ENCODE measurements at regions not wholly inside any gene's neighbourhood (a gene's known extent, or its start where the extent isn't known, plus 50 kb on each side); places are given as distances from the start of the nearest gene placed in this dataset.

DNA sequence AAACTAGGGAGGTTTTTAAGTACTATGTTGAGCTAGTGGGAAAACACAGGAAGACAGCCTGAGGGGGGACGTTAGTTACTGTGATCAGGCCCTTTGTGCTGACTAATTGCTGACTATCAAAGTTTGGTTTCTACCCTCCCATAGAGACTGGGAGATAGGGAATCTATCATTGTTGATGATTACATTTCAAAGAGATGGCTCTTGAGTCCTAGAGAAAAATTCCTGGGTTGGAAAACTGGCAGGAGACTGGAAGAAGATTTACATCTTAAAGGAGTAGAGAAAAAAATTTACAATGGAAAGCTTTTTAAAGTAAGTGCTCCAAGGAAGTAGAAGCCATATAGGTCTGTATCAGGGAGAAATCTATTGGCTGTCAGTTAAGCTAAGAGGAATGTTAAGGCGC is 522.0 kb upstream of the KLHL1 start:
- ATAC-seq, result no peak
- H3K27ac Mint-ChIP-seq, result no peak overlapping the region

DNA sequence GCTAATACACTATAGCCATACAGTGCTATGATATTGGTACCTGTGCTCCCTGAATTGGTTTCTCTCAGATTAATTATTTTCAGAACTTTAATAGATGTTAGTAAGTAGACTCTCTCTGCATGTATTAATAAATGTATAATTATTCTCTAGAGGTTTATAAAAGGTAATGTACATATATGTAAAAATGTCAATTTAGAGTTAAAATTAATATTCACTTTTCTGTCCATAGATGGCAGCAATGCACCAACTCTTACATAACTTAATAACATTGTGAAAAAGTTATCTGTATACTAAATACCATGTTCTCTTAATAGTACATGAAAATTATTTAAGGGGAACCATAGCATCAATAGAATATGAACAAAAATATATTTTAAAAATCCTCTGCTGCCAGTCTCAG is 515.0 kb upstream of the KLHL1 start:
- ATAC-seq (no peak), DNase-seq (no peak)
- Mint-ChIP-seq H3K4me1 (no peaks in the 10 kb centered on the region), H3K27ac (no peak overlapping the region), H3K9me3 (no peaks in the 10 kb centered on the region), H3K4me3 (no peak overlapping the region), H3K27me3 (no peaks in the 10 kb centered on the region)

More for the DNA sequence above, 522.0 kb upstream of the KLHL1 start:
- H3K9me3 Mint-ChIP-seq, result no peaks in the 10 kb centered on the region
- DNase-seq, result no peak
- no peaks in the 10 kb centered on the region for H3K4me1 Mint-ChIP-seq
- no peaks in the 10 kb centered on the region for H3K27me3 Mint-ChIP-seq
- no peak overlapping the region for H3K4me3 Mint-ChIP-seq

GRCh38 chr13:70622796-70623195 is 514.5 kb upstream of the KLHL1 start:
- H3K9me3 Mint-ChIP-seq, result no peaks in the 10 kb centered on the region
- no peaks in the 10 kb centered on the region for H3K27me3 Mint-ChIP-seq
- H3K27ac Mint-ChIP-seq, result no peak overlapping the region
- H3K4me1 Mint-ChIP-seq, result no peaks in the 10 kb centered on the region
- ATAC-seq, result no peak
- H3K4me3 Mint-ChIP-seq, result no peak overlapping the region
- DNase-seq, result no peak

DNA sequence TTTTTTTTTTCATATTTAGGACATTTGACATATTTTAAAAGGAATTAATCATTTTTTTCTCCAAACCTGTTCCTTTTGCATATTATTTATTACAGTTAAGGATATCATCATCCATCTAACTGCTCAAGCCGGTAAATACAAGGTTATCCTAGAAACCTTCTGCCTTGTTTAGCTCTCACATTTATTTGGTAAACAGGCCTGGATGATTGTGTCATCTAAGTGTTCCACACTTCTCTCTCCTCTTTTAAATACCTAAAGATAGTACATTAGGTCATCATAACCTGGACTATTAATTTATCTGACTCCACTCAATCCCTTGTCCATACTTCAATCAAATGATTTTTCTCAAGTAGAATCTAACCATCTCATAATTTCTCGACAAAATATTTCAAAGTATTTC is 511.7 kb upstream of the KLHL1 start:
- Mint-ChIP-seq H3K4me1 (no peaks in the 10 kb centered on the region), H3K9me3 (no peaks in the 10 kb centered on the region), H3K4me3 (no peak overlapping the region), H3K27ac (no peak overlapping the region), H3K27me3 (no peaks in the 10 kb centered on the region)
- ATAC-seq (no peak), DNase-seq (no peak)

DNA sequence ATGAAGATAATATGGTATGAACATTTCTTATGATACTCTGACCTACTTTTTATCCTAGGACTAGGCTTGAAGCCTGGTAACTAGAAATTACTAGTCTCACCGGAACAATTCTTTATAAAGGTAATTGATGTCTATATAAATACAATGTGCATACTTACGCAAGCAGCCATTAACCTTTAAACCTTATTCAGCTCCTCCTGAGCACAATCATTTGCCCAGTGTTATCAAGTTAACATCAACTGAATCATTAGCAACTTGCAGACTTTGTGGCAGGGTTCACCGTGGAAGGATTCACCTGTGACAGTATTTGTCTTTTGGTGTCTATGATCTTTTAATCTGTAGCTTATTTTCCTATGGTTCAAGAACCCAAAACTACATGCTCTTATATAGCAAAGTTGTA is 508.6 kb upstream of the KLHL1 start:
- Mint-ChIP-seq H3K27me3 (no peaks in the 10 kb centered on the region), H3K27ac (no peak overlapping the region)
- no peak for ATAC-seq

GRCh38 chr13:70613295-70613694 is 505.0 kb upstream of the KLHL1 start:
- no peak for ATAC-seq
- H3K27me3 Mint-ChIP-seq, result no peaks in the 10 kb centered on the region
- H3K9me3 Mint-ChIP-seq, result no peaks in the 10 kb centered on the region
- H3K27ac Mint-ChIP-seq, result no peak overlapping the region
- no peak overlapping the region for H3K4me3 Mint-ChIP-seq
- H3K4me1 Mint-ChIP-seq, result no peaks in the 10 kb centered on the region
- DNase-seq, result no peak

More for the DNA sequence above, 508.6 kb upstream of the KLHL1 start:
- no peak overlapping the region for H3K4me3 Mint-ChIP-seq
- H3K9me3 Mint-ChIP-seq, result no peaks in the 10 kb centered on the region
- H3K4me1 Mint-ChIP-seq, result no peaks in the 10 kb centered on the region
- DNase-seq, result no peak

DNA sequence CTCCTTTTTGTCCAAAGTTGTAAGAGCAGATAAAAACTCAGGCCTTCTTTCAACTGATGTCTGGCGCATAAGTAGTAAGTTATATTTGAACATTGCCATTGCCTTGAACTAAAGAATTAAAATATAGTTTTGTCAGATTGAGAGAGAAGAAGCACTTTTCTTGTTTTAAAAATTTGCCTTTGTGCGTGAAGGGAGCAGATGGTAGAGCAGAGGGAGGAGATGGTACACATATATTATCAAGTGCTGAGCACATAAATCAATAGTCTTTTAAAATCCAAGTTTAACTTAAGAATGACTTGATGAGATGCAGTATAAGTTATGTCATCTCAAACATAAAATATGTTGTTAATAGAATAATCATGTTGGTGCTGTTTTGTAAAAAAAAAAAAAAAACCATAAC is 504.6 kb upstream of the KLHL1 start:
- H3K27ac Mint-ChIP-seq, result no peak overlapping the region
- no peaks in the 10 kb centered on the region for H3K4me1 Mint-ChIP-seq
- DNase-seq, result no peak
- no peak for ATAC-seq
- H3K9me3 Mint-ChIP-seq, result no peaks in the 10 kb centered on the region
- H3K27me3 Mint-ChIP-seq, result no peaks in the 10 kb centered on the region
- no peak overlapping the region for H3K4me3 Mint-ChIP-seq

- no peaks in the 10 kb centered on the region for H3K9me3 Mint-ChIP-seq
- DNase-seq, result no peak
- H3K4me3 Mint-ChIP-seq, result no peak overlapping the region
- H3K4me1 Mint-ChIP-seq, result no peaks in the 10 kb centered on the region
- H3K27me3 Mint-ChIP-seq, result no peaks in the 10 kb centered on the region
- no peak for ATAC-seq
- H3K27ac Mint-ChIP-seq, result no peak overlapping the region
These were observed 496.2 kb upstream of the KLHL1 start for GRCh38 chr13:70604448-70604847.

DNA sequence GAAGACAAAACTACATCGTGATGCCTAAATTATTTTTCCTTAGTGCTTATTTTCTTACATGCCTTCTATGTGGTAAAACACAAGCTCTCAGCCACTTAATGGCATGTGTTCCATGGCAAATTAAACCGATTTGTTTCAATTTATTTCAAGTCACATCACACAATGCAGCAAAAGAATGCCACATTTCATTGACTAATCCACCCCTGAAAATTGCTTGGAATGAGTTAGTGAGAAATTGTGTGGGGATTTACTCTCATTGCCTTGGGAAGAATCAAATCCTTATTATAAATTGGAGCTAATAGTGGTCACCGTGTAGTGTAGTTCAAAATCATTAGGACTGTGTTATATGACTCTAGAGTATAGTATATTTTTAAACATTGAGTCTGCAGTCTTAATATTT is 485.5 kb upstream of the KLHL1 start:
- no peaks in the 10 kb centered on the region for H3K9me3 Mint-ChIP-seq
- no peak overlapping the region for H3K4me3 Mint-ChIP-seq
- H3K27me3 Mint-ChIP-seq, result no peaks in the 10 kb centered on the region
- DNase-seq, result no peak
- no peak overlapping the region for H3K27ac Mint-ChIP-seq
- no peak for ATAC-seq
- H3K4me1 Mint-ChIP-seq, result no peaks in the 10 kb centered on the region

DNA sequence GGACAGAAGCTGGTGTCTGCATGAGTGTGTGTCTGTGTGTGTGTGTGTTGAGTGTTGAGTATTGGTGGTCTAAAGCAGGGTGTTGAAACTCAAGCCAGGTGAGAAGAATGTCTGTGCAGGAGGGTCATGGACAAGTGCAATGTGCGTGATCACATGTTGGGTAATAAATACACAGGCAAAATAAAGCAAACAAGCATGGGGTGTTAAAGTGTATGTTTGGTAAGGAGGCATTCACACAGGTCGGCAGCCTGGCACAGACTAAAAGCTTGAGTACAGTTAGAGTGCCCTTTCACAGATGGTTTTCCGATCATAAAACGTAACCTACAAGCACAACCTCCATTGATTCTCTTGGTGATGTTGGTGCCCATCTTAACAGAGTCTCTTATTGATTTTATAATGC is 476.9 kb upstream of the KLHL1 start:
- Mint-ChIP-seq H3K27ac (no peak overlapping the region), H3K27me3 (no peaks in the 10 kb centered on the region), H3K9me3 (peaks cover 5 to 22% of the 10 kb centered on the region in 2 donors), H3K4me1 (no peaks in the 10 kb centered on the region), H3K4me3 (no peak overlapping the region)
- no peak for DNase-seq
- no peak for ATAC-seq

DNA sequence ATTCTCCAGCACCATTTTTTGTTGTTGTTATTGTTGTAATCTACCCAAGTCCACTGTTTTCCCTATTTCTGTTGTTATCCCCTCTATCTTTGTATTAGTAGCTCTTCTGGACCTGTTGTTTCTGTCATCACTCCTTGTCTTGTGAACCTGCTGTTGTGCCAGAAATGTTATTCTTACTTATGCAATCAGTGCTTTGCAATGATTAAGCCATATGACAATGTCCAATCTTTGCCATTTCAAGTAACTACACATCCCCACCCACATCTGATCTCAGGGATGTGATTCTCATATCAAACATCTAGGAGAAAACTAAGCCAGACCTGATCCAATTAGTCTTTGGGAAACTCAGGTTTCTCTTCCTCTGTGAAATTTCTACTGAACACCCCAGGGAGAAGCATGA is 472.6 kb upstream of the KLHL1 start:
- DNase-seq (no peak), ATAC-seq (no peak)
- H3K4me3 Mint-ChIP-seq, result no peak overlapping the region
- H3K9me3 Mint-ChIP-seq, result peaks cover 0 to 9% of the 10 kb centered on the region in 2 donors
- H3K27me3 Mint-ChIP-seq, result no peaks in the 10 kb centered on the region
- H3K4me1 Mint-ChIP-seq, result no peaks in the 10 kb centered on the region
- H3K27ac Mint-ChIP-seq, result no peak overlapping the region

- H3K27ac Mint-ChIP-seq, result no peak overlapping the region
- H3K4me3 Mint-ChIP-seq, result no peak overlapping the region
- no peaks in the 10 kb centered on the region for H3K4me1 Mint-ChIP-seq
- ATAC-seq, result no peak
- no peak for DNase-seq
- peaks cover 0 to 4% of the 10 kb centered on the region in 2 donors for H3K9me3 Mint-ChIP-seq
- no peaks in the 10 kb centered on the region for H3K27me3 Mint-ChIP-seq
These were observed 471.7 kb upstream of the KLHL1 start for GRCh38 chr13:70579941-70580340.

DNA sequence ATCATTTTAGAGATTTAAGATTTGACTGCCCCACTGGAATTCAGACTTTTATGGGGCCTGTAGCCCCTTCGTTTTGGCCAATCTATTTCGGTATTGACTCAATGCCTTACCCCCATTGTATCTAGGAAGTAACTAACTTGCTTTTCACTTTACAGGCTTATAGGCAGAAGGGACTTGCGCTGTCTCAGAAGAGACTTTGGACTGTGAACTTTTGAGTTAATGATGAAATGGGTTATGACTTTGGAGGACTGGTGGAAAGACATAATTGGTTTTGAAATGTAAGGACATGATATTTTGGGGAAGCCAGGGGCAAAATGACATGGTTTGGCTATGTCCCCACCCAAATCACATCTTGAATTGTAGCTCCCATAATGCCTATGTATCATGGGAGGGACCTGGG is 463.0 kb upstream of the KLHL1 start:
- H3K27me3 Mint-ChIP-seq, result no peaks in the 10 kb centered on the region
- H3K9me3 Mint-ChIP-seq, result peaks cover 0 to 5% of the 10 kb centered on the region in 2 donors
- H3K4me1 Mint-ChIP-seq, result no peaks in the 10 kb centered on the region
- ATAC-seq (no peak), DNase-seq (no peak)
- H3K27ac Mint-ChIP-seq, result no peak overlapping the region
- no peak overlapping the region for H3K4me3 Mint-ChIP-seq

DNA sequence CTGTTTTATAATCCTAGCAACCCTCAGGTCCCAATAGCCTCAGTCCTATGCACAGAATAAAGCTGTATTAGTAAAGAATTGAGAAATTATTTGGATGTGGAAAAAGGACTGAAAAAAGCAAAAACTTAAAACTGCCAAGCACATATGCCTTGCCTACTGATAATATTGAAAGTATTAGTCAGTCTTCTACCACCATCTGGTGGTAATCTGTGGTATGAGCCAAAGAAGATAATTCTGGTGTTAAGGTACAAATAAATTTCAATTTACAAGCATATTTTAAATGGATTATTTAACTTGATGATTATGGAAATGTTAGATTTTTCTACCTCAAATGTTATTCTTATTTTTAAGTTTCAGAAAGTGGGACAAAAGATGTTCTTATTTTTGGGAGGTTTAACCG is 460.3 kb upstream of the KLHL1 start:
- no peaks in the 10 kb centered on the region for H3K4me1 Mint-ChIP-seq
- H3K27me3 Mint-ChIP-seq, result no peaks in the 10 kb centered on the region
- ATAC-seq (no peak), DNase-seq (no peak)
- H3K27ac Mint-ChIP-seq, result no peak overlapping the region
- no peak overlapping the region for H3K4me3 Mint-ChIP-seq
- peaks cover 0 to 5% of the 10 kb centered on the region in 2 donors for H3K9me3 Mint-ChIP-seq

- Mint-ChIP-seq H3K27ac (no peak overlapping the region), H3K4me1 (no peaks in the 10 kb centered on the region), H3K4me3 (no peak overlapping the region), H3K27me3 (no peaks in the 10 kb centered on the region), H3K9me3 (peaks cover 0 to 5% of the 10 kb centered on the region in 2 donors)
- DNase-seq (no peak), ATAC-seq (no peak)
These were observed 436.5 kb upstream of the KLHL1 start for GRCh38 chr13:70544706-70545105.

GRCh38 chr13:70541451-70541850 is 433.2 kb upstream of the KLHL1 start:
- no peak overlapping the region for H3K4me3 Mint-ChIP-seq
- DNase-seq (no peak), ATAC-seq (no peak)
- no peaks in the 10 kb centered on the region for H3K27me3 Mint-ChIP-seq
- H3K4me1 Mint-ChIP-seq, result no peaks in the 10 kb centered on the region
- H3K9me3 Mint-ChIP-seq, result peaks cover 5 to 7% of the 10 kb centered on the region in 2 donors
- H3K27ac Mint-ChIP-seq, result no peak overlapping the region

DNA sequence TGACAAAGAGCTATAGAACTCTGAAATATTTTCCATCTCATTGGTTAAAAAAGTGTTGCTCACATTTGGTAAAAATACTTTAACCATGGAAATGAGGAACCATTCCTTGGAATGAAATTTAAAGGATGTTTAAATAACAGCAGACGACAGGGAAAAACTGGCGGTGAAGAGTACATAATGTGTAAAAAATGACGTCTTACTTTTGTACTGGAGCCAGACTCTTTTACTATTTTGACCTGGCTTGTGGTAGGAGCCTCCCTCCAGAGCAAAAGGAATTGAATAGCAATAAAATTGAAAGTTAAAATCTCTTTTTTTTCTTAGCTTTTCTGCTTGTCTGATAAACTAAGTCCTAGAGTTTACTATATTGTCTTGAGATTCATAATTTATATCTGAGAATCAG is 426.2 kb upstream of the KLHL1 start:
- H3K27ac Mint-ChIP-seq, result no peak overlapping the region
- no peaks in the 10 kb centered on the region for H3K27me3 Mint-ChIP-seq
- no peaks in the 10 kb centered on the region for H3K4me1 Mint-ChIP-seq
- ATAC-seq (no peak), DNase-seq (no peak)
- H3K9me3 Mint-ChIP-seq, result peaks cover 10 to 16% of the 10 kb centered on the region in 2 donors
- H3K4me3 Mint-ChIP-seq, result no peak overlapping the region

DNA sequence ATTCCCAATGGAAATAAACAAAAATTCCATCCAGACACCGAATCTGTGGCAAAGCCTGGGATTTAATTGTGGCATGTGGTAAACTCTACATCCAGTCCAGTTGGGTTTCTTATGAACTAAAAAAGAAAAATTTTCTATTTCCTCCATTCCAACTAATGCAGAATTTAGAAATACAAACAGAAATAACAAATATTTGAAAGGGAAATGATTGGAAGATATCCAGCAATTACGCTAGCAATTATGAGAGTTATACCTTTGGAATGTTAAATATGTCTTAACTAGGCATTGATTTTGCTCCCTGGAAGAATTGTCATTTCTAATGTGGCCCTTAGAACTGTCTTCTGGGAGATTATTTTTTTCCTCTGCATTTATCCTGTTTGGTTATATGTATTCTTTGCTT is 421.4 kb upstream of the KLHL1 start:
- ATAC-seq, result no peak
- Mint-ChIP-seq H3K4me3 (no peak overlapping the region), H3K4me1 (no peaks in the 10 kb centered on the region), H3K27ac (no peak overlapping the region), H3K9me3 (peaks cover 5 to 9% of the 10 kb centered on the region in 2 donors), H3K27me3 (no peaks in the 10 kb centered on the region)
- DNase-seq, result no peak

All from stimulated activated naive CD8-positive, alpha-beta T cell treated with anti-CD3 and anti-CD28 coated beads, Interleukin-15, amount 100 ng/mL, for 72 hours (primary cell).